B cell (primary cell): ENCODE measurements at regions not wholly inside any gene's neighbourhood (a gene's known extent, or its start where the extent isn't known, plus 50 kb on each side); places are given as distances from the start of the nearest gene placed in this dataset.

Experiments
- ATAC-seq: fragments of 200-7000 bp; cut with Tn5 transposase; one replicate; pipeline ENCODE4 v1.10.0; 2021; ENCODE audit warnings: low read depth, mild to moderate bottlenecking, moderate number of reproducible peaks, moderate library complexity
- CTCF ChIA-PET: fragments of 350-600 bp; sonication (Branson Sonifier 250); formaldehyde crosslinking; loops from one replicate; lab custom pipeline; 2021; ENCODE audit warnings: antibody characterized with exemption, inconsistent platforms; lab: Charles Lee
- POLR2A ChIA-PET: fragments of 350-600 bp; sonication (Branson Sonifier 250); formaldehyde crosslinking; loops from one replicate; lab custom pipeline; 2021; ENCODE audit warnings: antibody characterized with exemption; lab: Charles Lee
- DNase-seq: peaks from one replicate; pipeline ENCODE4 v3.0.0; 2013
- H2AFZ ChIP-seq: 2 replicates; pipeline ENCODE4 v1.6.1; 2012; ENCODE audit warnings: mild to moderate bottlenecking, low read depth, low read length; ENCODE audit not compliant: insufficient read depth, poor library complexity, severe bottlenecking
- H3K27ac ChIP-seq, 2 donors: 1 replicate in 1 of 2; 2 replicates in 1 of 2; pipeline ENCODE4 v1.5.1; 2012 to 2013; ENCODE audit warnings: low read length in 2 of 2, mild to moderate bottlenecking in 2 of 2, moderate library complexity in 1 of 2
- H3K27me3 ChIP-seq, 4 experiments: fragments of 200-600 bp in 1 of 4; sonication (generic) in 1 of 4; replicated peaks in 1 of 4; 1 replicate in 2 of 4; 2 replicates in 2 of 4; pipeline versions ENCODE4 v1.6.1 to v1.7.0; 2013 to 2016; ENCODE audit warnings: low read length in 3 of 4, mild to moderate bottlenecking in 2 of 4, mixed read lengths in 1 of 4, moderate library complexity in 1 of 4; ENCODE audit not compliant: insufficient read depth in 4 of 4, control insufficient read depth in 3 of 4; ENCODE audit errors: control extremely low read depth in 1 of 4
- H3K36me3 ChIP-seq, 2 experiments: replicated peaks in 1 of 2; 1 replicate in 1 of 2; 2 replicates in 1 of 2; pipeline versions ENCODE4 v1.6.1 to v1.7.1; 2013; ENCODE audit warnings: low read length in 1 of 2; ENCODE audit not compliant: insufficient read depth in 2 of 2, control insufficient read depth in 1 of 2; ENCODE audit errors: control extremely low read depth in 1 of 2, extremely low read depth in 1 of 2
- H3K4me1 ChIP-seq, 2 donors: fragments of 200-600 bp in 1 of 2; sonication (generic) in 1 of 2; 1 replicate in 1 of 2; 2 replicates in 1 of 2; pipeline versions ENCODE4 v1.5.1 to v1.6.1; 2013 to 2017; ENCODE audit warnings: low read length in 2 of 2; ENCODE audit not compliant: control insufficient read depth in 2 of 2, insufficient read depth in 2 of 2
- H3K4me2 ChIP-seq: replicated peaks from 2 replicates; pipeline ENCODE3; 2012; ENCODE audit warnings: mild to moderate bottlenecking, low read depth, low read length; ENCODE audit not compliant: poor library complexity, severe bottlenecking
- H3K4me3 ChIP-seq, 5 experiments: fragments of 200-600 bp in 1 of 5; sonication (generic) in 1 of 5; 1 replicate in 3 of 5; 2 replicates in 2 of 5; pipeline versions ENCODE4 v1.5.1 to v1.7.0; 2011 to 2016; ENCODE audit warnings: low read length in 4 of 5, mild to moderate bottlenecking in 4 of 5, low read depth in 2 of 5, control low read depth in 1 of 5, moderate library complexity in 1 of 5; ENCODE audit not compliant: insufficient read depth in 1 of 5; ENCODE audit errors: control extremely low read depth in 1 of 5, extremely low read depth in 1 of 5
- H3K79me2 ChIP-seq: fragments of 200-600 bp; sonication (generic); one replicate; pipeline ENCODE4 v1.6.0; 2016; ENCODE audit warnings: low read length; ENCODE audit not compliant: control insufficient read depth, insufficient read depth
- H3K9ac ChIP-seq: fragments of 200-600 bp; sonication (generic); 2 replicates; pipeline ENCODE4 v1.6.1; 2017; ENCODE audit warnings: mild to moderate bottlenecking, low read length, moderate library complexity
- H3K9me3 ChIP-seq, 3 donors: one replicate each; pipeline versions ENCODE4 v1.6.1 to v1.7.1; 2013; ENCODE audit warnings: low read length in 2 of 3; ENCODE audit not compliant: control insufficient read depth in 2 of 3, insufficient read depth in 1 of 3; ENCODE audit errors: control extremely low read depth in 1 of 3
- H4K20me1 ChIP-seq: 2 replicates; pipeline ENCODE4 v1.6.0; 2012; ENCODE audit warnings: mild to moderate bottlenecking, low read length; ENCODE audit not compliant: insufficient read depth, control insufficient read depth, poor library complexity, severe bottlenecking
- H3K27ac Mint-ChIP-seq: one replicate; pipeline ENCODE4 v1.8.0; 2021; ENCODE audit warnings: mixed read lengths
- H3K27me3 Mint-ChIP-seq: one replicate; pipeline ENCODE4 v1.8.0; 2021; ENCODE audit warnings: mixed read lengths
- H3K4me1 Mint-ChIP-seq: one replicate; pipeline ENCODE4 v1.8.0; 2021; ENCODE audit warnings: mixed read lengths
- H3K4me3 Mint-ChIP-seq: one replicate; pipeline ENCODE4 v1.8.0; 2021; ENCODE audit warnings: mixed read lengths
- H3K9me3 Mint-ChIP-seq: one replicate; pipeline ENCODE4 v1.8.0; 2022; ENCODE audit warnings: mixed read lengths; ENCODE audit not compliant: insufficient read depth
- EZH2 ChIP-seq: IDR thresholded peaks from 2 replicates; pipeline ENCODE4 v1.6.1; 2012; ENCODE audit warnings: borderline replicate concordance, low read depth, mild to moderate bottlenecking, moderate library complexity, low read length; ENCODE audit not compliant: insufficient read depth, poor library complexity, severe bottlenecking
- WGBS: methylation state at CpG from one replicate; pipeline ENCODE4 v1.1.5; 2013; ENCODE audit warnings: missing lambda C conversion rate; ENCODE audit not compliant: insufficient coverage; 5-methylcytosine and 5-hydroxymethylcytosine counted together
- intact Hi-C: fragments of 100-400 bp; cut with micrococcal nuclease; formaldehyde crosslinking; loops from one replicate; pipeline ENCODE4 v1.10.0; 2022
- TF ChIP-seq, protein P1 (sequence below): fragments of 200-600 bp; IDR thresholded peaks from one replicate; pipeline ENCODE4 v1.8.0; 2022; ENCODE audit warnings: antibody characterized with exemption, mild to moderate bottlenecking

DNA sequence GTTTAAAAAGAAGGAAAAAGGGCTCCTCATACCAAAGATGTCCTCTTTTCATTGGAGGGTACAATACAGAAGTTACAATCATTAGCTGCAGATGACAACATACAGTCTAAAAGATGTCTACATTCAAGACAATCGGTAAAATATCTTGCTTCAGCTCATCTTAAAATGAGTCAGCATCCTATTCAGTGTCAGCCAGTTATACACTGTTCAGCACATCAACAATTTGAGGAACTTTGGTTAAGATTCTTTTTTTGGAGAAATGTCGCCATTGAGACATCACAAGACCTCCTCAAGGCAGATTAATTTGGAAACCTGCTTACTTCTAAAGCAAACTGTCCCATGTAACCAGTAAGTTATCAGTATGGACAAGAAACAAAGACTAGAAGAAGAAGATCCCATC, 100.7 kb upstream of the SLC38A4 start:
- H3K4me2 ChIP-seq = no peak overlapping the region
- Mint-ChIP-seq H3K27me3 (peaks cover 18% of the 10 kb centered on the region), H3K27ac (no peak overlapping the region), H3K4me3 (no peak overlapping the region), H3K4me1 (no peaks in the 10 kb centered on the region), H3K9me3 (no peaks in the 10 kb centered on the region)
- ATAC-seq (no peak), DNase-seq (no peak)
- no peaks in the 10 kb centered on the region for H3K27me3 ChIP-seq
- no peaks in the 10 kb centered on the region for H3K36me3 ChIP-seq
- TF ChIP-seq, protein P1, sequence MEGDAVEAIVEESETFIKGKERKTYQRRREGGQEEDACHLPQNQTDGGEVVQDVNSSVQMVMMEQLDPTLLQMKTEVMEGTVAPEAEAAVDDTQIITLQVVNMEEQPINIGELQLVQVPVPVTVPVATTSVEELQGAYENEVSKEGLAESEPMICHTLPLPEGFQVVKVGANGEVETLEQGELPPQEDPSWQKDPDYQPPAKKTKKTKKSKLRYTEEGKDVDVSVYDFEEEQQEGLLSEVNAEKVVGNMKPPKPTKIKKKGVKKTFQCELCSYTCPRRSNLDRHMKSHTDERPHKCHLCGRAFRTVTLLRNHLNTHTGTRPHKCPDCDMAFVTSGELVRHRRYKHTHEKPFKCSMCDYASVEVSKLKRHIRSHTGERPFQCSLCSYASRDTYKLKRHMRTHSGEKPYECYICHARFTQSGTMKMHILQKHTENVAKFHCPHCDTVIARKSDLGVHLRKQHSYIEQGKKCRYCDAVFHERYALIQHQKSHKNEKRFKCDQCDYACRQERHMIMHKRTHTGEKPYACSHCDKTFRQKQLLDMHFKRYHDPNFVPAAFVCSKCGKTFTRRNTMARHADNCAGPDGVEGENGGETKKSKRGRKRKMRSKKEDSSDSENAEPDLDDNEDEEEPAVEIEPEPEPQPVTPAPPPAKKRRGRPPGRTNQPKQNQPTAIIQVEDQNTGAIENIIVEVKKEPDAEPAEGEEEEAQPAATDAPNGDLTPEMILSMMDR = no peak
- TF ChIP-seq EZH2 = no peak
- no peak overlapping the region for H2AFZ ChIP-seq
- intact Hi-C loops = no loop called here
- no peak overlapping the region for H3K27ac ChIP-seq
- H3K79me2 ChIP-seq = no peaks in the 10 kb centered on the region
- no peaks in the 10 kb centered on the region for H3K4me1 ChIP-seq
- no peak overlapping the region for H3K9ac ChIP-seq
- WGBS = no CpG with 5 or more reads among the region's 2 CpGs
- CTCF ChIA-PET = no interaction called here
- peaks cover 0 to 3% (median 1%) of the 10 kb centered on the region in 3 donors for H3K9me3 ChIP-seq
- POLR2A ChIA-PET = no interaction called here
- H3K4me3 ChIP-seq = no peak overlapping the region
- no peaks in the 10 kb centered on the region for H4K20me1 ChIP-seq

DNA sequence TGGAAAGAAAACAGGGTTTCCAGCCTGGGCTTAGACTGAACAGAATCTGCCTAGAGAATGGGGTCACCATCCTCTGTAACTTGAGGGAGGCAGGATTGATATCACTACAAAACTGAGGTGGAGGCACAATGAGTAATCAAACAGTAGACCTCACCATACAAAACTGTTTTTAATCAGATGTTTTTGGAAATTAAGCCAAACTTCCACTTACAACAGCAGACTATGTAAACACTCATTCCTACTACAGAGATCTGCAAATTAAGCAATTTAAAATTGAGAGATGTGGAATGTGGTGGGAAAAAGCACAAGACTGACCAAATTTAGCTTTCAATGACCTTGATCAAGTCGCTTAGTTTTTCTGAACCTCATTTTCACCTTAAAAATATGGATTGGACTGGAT, 104.3 kb upstream of the SLC38A4 start:
- POLR2A ChIA-PET = no interaction called here
- intact Hi-C loops = loop anchor here (5.0 kb wide), 1 partner anchor 858 kb away; no protein-coding TSS in a partner anchor

More for the DNA sequence above, 104.3 kb upstream of the SLC38A4 start:
- no peaks in the 10 kb centered on the region for H3K79me2 ChIP-seq
- Mint-ChIP-seq H3K4me3 (no peak overlapping the region), H3K4me1 (no peaks in the 10 kb centered on the region), H3K27ac (no peak overlapping the region), H3K9me3 (no peaks in the 10 kb centered on the region), H3K27me3 (peaks cover 27% of the 10 kb centered on the region)
- H3K9me3 ChIP-seq = peaks cover 0 to 3% (median 1%) of the 10 kb centered on the region in 3 donors
- WGBS = no CpG with 5 or more reads among the region's 1 CpG
- no peaks in the 10 kb centered on the region for H3K4me1 ChIP-seq
- H3K9ac ChIP-seq = no peak overlapping the region
- no peak overlapping the region for H3K27ac ChIP-seq
- CTCF ChIA-PET = no interaction called here
- H3K4me3 ChIP-seq = no peak overlapping the region
- H3K27me3 ChIP-seq = no peaks in the 10 kb centered on the region
- no peaks in the 10 kb centered on the region for H3K36me3 ChIP-seq
- no peak for ATAC-seq
- H2AFZ ChIP-seq = no peak overlapping the region
- H3K4me2 ChIP-seq = no peak overlapping the region
- no peak for DNase-seq
- H4K20me1 ChIP-seq = no peaks in the 10 kb centered on the region
- TF ChIP-seq EZH2 = no peak
- TF ChIP-seq, protein P1 = no peak
